Upper lobe of right lung (tissue), 1 donor: ENCODE measurements at regions not wholly inside any gene's neighbourhood (a gene's known extent, or its start where the extent isn't known, plus 50 kb on each side); places are given as distances from the start of the nearest gene placed in this dataset.

Source experiments
- ATAC-seq: fragments of 200-7000 bp; cut with Tn5 transposase; one replicate; pipeline ENCODE4 v1.9.1; 2020; ENCODE audit warnings: mild to moderate bottlenecking, moderate library complexity
- DNase-seq: peaks from one replicate; pipeline ENCODE4 v3.0.0-alpha.2; 2020
- H3K27ac ChIP-seq: fragments of 200-600 bp; one replicate; pipeline ENCODE4 v1.8.0; 2022
- H3K27me3 ChIP-seq: fragments of 200-600 bp; one replicate; pipeline ENCODE4 v1.8.0; 2022; ENCODE audit warnings: mild to moderate bottlenecking
- H3K36me3 ChIP-seq: fragments of 200-600 bp; one replicate; pipeline ENCODE4 v1.8.0; 2022
- H3K4me1 ChIP-seq: fragments of 200-600 bp; one replicate; pipeline ENCODE4 v1.8.0; 2022
- H3K4me3 ChIP-seq: fragments of 200-600 bp; one replicate; pipeline ENCODE4 v1.8.0; 2022; ENCODE audit warnings: mild to moderate bottlenecking
- H3K9me3 ChIP-seq: fragments of 200-600 bp; one replicate; pipeline ENCODE4 v1.8.0; 2022
- CTCF ChIP-seq: fragments of 200-600 bp; IDR thresholded peaks from one replicate; pipeline ENCODE4 v1.8.0; 2022; ENCODE audit warnings: antibody characterized with exemption
- intact Hi-C: fragments of 100-400 bp; cut with DNase I; formaldehyde crosslinking; loops from one replicate; pipeline ENCODE4 v1.11.0; 2022
- donor health status: DM: no; HTN: yes; CAD: no; lungs with severe emphysema.

- H3K9me3 ChIP-seq: no peaks in the 10 kb centered on the region
- no peaks in the 10 kb centered on the region for H3K4me1 ChIP-seq
- no peak overlapping the region for H3K4me3 ChIP-seq
- ATAC-seq: no peak
- no peak overlapping the region for H3K27ac ChIP-seq
- no peaks in the 10 kb centered on the region for H3K27me3 ChIP-seq
- TF ChIP-seq CTCF: no peak
- intact Hi-C loops: no loop called here
- DNase-seq: no peak
- no peaks in the 10 kb centered on the region for H3K36me3 ChIP-seq
Observed at GRCh38 chr13:65631078-65631477, 1599.1 kb downstream of the PCDH9 start.

- TF ChIP-seq CTCF: no peak
- no peaks in the 10 kb centered on the region for H3K36me3 ChIP-seq
- ATAC-seq (no peak), DNase-seq (no peak)
- intact Hi-C loops: no loop called here
- H3K9me3 ChIP-seq: no peaks in the 10 kb centered on the region
- H3K27ac ChIP-seq: no peak overlapping the region
- H3K4me3 ChIP-seq: no peak overlapping the region
- no peaks in the 10 kb centered on the region for H3K4me1 ChIP-seq
- H3K27me3 ChIP-seq: no peaks in the 10 kb centered on the region
Observed at GRCh38 chr13:65629926-65630325, 1600.2 kb downstream of the PCDH9 start.

- H3K27ac ChIP-seq: no peak overlapping the region
- no peaks in the 10 kb centered on the region for H3K4me1 ChIP-seq
- H3K4me3 ChIP-seq: no peak overlapping the region
- DNase-seq: no peak
- no peak for TF ChIP-seq CTCF
- no peaks in the 10 kb centered on the region for H3K27me3 ChIP-seq
- ATAC-seq: no peak
- no peaks in the 10 kb centered on the region for H3K9me3 ChIP-seq
- no peaks in the 10 kb centered on the region for H3K36me3 ChIP-seq
- intact Hi-C loops: no loop called here
Observed at GRCh38 chr13:65623148-65623547, 1607.0 kb downstream of the PCDH9 start.

- DNase-seq (no peak), ATAC-seq (no peak)
- Histone ChIP-seq H3K27me3 (no peaks in the 10 kb centered on the region), H3K9me3 (no peaks in the 10 kb centered on the region), H3K36me3 (no peaks in the 10 kb centered on the region), H3K4me1 (no peaks in the 10 kb centered on the region), H3K4me3 (no peak overlapping the region), H3K27ac (no peak overlapping the region)
- intact Hi-C loops: no loop called here
- no peak for TF ChIP-seq CTCF
Observed at GRCh38 chr13:65615506-65615905, 1614.6 kb downstream of the PCDH9 start.

GRCh38 chr13:65613004-65613403 is 1617.1 kb downstream of the PCDH9 start:
- intact Hi-C loops: no loop called here
- Histone ChIP-seq H3K4me3 (no peak overlapping the region), H3K36me3 (no peaks in the 10 kb centered on the region), H3K27me3 (no peaks in the 10 kb centered on the region), H3K4me1 (no peaks in the 10 kb centered on the region), H3K27ac (no peak overlapping the region), H3K9me3 (no peaks in the 10 kb centered on the region)
- ATAC-seq: no peak
- TF ChIP-seq CTCF: no peak
- no peak for DNase-seq

- Histone ChIP-seq H3K9me3 (no peaks in the 10 kb centered on the region), H3K27ac (no peak overlapping the region), H3K4me1 (no peaks in the 10 kb centered on the region), H3K4me3 (no peak overlapping the region), H3K36me3 (no peaks in the 10 kb centered on the region), H3K27me3 (no peaks in the 10 kb centered on the region)
- ATAC-seq: no peak
- no peak for DNase-seq
- TF ChIP-seq CTCF: no peak
- intact Hi-C loops: no loop called here
Observed at GRCh38 chr13:65609350-65609749, 1620.8 kb downstream of the PCDH9 start.
